Ishikawa (cell line): ENCODE measurements at regions not wholly inside any gene's neighbourhood (a gene's known extent, or its start where the extent isn't known, plus 50 kb on each side); places are given as distances from the start of the nearest gene placed in this dataset.

Experiments
- CEBPB ChIP-seq: IDR thresholded peaks from 2 replicates; pipeline ENCODE4 v1.6.1; 2012
- CREB1 ChIP-seq: IDR thresholded peaks from 2 replicates; pipeline ENCODE4 v1.6.1; 2012; ENCODE audit warnings: low read depth
- EGR1 ChIP-seq: IDR thresholded peaks from 2 replicates; pipeline ENCODE4 v1.6.1; 2012
- EP300 ChIP-seq: IDR thresholded peaks from 2 replicates; pipeline ENCODE4 v1.6.1; 2012; ENCODE audit warnings: borderline replicate concordance
- FOXM1 ChIP-seq: IDR thresholded peaks from 2 replicates; pipeline ENCODE4 v1.6.1; 2012; ENCODE audit warnings: low read depth, borderline replicate concordance
- NFIC ChIP-seq: IDR thresholded peaks from 2 replicates; pipeline ENCODE4 v1.6.1; 2012
- RAD21 ChIP-seq: IDR thresholded peaks from 2 replicates; pipeline ENCODE4 v1.6.1; 2012; ENCODE audit warnings: low read depth
- REST ChIP-seq: IDR thresholded peaks from 2 replicates; pipeline ENCODE4 v1.6.1; 2012; ENCODE audit warnings: low read depth, mild to moderate bottlenecking
- TAF1 ChIP-seq: IDR thresholded peaks from 2 replicates; pipeline ENCODE4 v1.6.1; 2012; ENCODE audit warnings: low read depth, mild to moderate bottlenecking
- TCF12 ChIP-seq: IDR thresholded peaks from 2 replicates; pipeline ENCODE4 v1.6.1; 2012; ENCODE audit warnings: low read depth
- TEAD4 ChIP-seq: IDR thresholded peaks from 2 replicates; pipeline ENCODE4 v1.6.1; 2012
- YY1 ChIP-seq: IDR thresholded peaks from 2 replicates; pipeline ENCODE4 v1.6.1; 2012; ENCODE audit warnings: low read depth
- ZBTB7A ChIP-seq: IDR thresholded peaks from 2 replicates; pipeline ENCODE4 v1.6.1; 2012; ENCODE audit warnings: low read depth
- TF ChIP-seq, protein P1 (sequence below): IDR thresholded peaks from 2 replicates; pipeline ENCODE4 v1.6.1; 2012
- TF ChIP-seq, protein P2 (sequence below): IDR thresholded peaks from 2 replicates; pipeline ENCODE4 v1.6.1; 2012

DNA sequence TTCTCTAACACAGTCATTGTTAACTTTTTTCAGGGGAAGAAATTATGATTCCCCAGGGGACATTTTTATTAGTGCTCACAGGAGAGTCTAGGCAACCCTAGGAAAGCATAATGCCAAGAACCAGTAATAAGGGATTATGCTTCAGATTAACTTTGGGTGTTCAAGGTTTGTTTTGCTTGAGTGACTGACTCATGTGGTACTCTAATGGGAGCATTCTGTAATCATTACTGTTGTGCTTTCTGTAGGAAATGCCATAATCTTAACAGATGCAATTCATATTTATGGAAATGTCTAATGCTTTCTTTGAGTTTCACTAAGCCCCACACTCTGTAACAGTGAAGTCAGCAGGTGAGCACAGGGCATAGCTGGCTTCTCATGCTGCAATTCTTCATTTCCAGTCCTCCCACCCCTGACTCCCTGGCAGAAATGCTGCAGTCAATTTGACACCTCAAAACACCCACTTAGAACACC lies 263.4 kb upstream of the MAN1A1 start:
- no peak for TF ChIP-seq REST
- TF ChIP-seq ZBTB7A: no peak
- no peak for TF ChIP-seq FOXM1
- TF ChIP-seq NFIC: no peak
- TF ChIP-seq RAD21: no peak
- no peak for TF ChIP-seq YY1
- no peak for TF ChIP-seq EP300
- TF ChIP-seq, protein P1, sequence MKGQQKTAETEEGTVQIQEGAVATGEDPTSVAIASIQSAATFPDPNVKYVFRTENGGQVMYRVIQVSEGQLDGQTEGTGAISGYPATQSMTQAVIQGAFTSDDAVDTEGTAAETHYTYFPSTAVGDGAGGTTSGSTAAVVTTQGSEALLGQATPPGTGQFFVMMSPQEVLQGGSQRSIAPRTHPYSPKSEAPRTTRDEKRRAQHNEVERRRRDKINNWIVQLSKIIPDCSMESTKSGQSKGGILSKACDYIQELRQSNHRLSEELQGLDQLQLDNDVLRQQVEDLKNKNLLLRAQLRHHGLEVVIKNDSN: no peak
- TF ChIP-seq CREB1: no peak
- no peak for TF ChIP-seq TAF1
- TF ChIP-seq, protein P2, sequence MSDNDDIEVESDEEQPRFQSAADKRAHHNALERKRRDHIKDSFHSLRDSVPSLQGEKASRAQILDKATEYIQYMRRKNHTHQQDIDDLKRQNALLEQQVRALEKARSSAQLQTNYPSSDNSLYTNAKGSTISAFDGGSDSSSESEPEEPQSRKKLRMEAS: no peak

- TF ChIP-seq EGR1: no peak
- TF ChIP-seq CEBPB: no peak
- no peak for TF ChIP-seq TEAD4
- no peak for TF ChIP-seq FOXM1
- TF ChIP-seq, protein P1: no peak
- no peak for TF ChIP-seq EP300
- TF ChIP-seq, protein P2: no peak
- TF ChIP-seq REST: no peak
- TF ChIP-seq RAD21: no peak
- no peak for TF ChIP-seq ZBTB7A
- no peak for TF ChIP-seq TCF12
- no peak for TF ChIP-seq CREB1
Observed at GRCh38 chr6:119612176-119612891, 262.8 kb upstream of the MAN1A1 start.

GRCh38 chr6:119610754-119611153 lies 261.2 kb upstream of the MAN1A1 start:
- TF ChIP-seq, protein P1: no peak
- no peak for TF ChIP-seq CREB1
- TF ChIP-seq TAF1: no peak
- no peak for TF ChIP-seq EP300
- TF ChIP-seq REST: no peak
- TF ChIP-seq TEAD4: no peak

DNA sequence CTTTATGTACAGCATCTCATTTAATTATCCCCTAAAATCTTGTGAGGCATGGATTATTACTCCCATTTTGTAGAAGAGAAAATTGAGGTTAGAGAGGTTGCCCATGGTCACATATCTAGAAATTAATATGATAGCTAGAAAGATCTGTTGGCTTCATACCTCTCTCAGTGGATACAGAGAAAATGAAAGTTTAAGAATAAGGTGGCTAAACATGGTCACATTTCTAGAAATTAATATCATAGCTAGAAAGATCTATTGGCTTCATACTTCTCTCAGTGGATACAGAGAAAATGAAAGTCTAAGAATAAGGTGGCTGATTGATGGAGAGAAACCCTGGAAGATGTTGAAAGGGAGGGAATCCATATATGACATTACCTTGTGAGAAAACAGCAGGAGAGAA lies 260.7 kb upstream of the MAN1A1 start:
- TF ChIP-seq TCF12: no peak

GRCh38 chr6:119609865-119610264 lies 260.3 kb upstream of the MAN1A1 start:
- TF ChIP-seq FOXM1: no peak
